Astrocyte of the spinal cord (primary cell): ENCODE measurements at regions not wholly inside any gene's neighbourhood (a gene's known extent, or its start where the extent isn't known, plus 50 kb on each side); places are given as distances from the start of the nearest gene placed in this dataset.
A peak's percentile ranks its signal among the peaks of the same experiment; 100 is the strongest.

Experiments used
- DNase-seq: peaks from one replicate; pipeline ENCODE4 v3.0.0; 2011; ENCODE audit warnings: low read depth, low spot score
- H3K4me3 ChIP-seq: 2 replicates; pipeline ENCODE4 v1.5.1; 2011; ENCODE audit warnings: low read depth, mild to moderate bottlenecking, low read length, moderate library complexity
- in situ Hi-C: cut with HindIII; loops from 2 replicates; pipeline ENCODE4 v1.10.0; 2017; ENCODE audit warnings: low sequenced_read_pairs
- TF ChIP-seq, protein P1 (sequence below): IDR thresholded peaks from 2 replicates; pipeline ENCODE4 v1.5.1; 2012; ENCODE audit warnings: low read depth, mild to moderate bottlenecking, low read length, inconsistent platforms

DNA sequence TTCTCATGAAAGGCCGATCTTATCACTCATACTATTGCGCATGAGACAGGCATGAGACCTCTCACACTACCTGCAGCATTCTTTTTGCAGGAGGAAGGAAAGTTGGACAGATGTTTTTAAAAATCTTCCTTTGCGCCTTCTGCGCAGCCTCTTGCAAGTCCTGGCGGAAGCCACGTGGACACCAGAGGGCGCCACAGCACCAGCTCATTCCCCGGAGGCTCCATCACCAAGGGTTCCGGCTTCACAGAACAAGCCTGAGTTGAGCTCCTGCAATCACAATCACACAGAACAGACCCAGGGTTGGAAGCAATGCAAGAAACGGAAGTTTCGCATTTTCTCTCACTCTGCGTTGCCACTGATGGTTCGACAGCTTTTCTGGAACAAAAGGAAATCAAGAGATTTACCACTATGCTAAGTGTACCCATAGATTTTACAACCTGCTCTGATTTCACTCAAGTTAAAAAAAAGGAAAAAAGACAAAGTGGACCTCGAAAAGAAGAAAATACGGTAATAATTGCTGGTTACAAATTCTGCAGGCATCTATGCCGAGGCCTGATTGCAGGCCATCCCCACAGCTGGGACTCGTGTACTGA, 304.7 kb upstream of the MSX2 start:
- TF ChIP-seq, protein P1, sequence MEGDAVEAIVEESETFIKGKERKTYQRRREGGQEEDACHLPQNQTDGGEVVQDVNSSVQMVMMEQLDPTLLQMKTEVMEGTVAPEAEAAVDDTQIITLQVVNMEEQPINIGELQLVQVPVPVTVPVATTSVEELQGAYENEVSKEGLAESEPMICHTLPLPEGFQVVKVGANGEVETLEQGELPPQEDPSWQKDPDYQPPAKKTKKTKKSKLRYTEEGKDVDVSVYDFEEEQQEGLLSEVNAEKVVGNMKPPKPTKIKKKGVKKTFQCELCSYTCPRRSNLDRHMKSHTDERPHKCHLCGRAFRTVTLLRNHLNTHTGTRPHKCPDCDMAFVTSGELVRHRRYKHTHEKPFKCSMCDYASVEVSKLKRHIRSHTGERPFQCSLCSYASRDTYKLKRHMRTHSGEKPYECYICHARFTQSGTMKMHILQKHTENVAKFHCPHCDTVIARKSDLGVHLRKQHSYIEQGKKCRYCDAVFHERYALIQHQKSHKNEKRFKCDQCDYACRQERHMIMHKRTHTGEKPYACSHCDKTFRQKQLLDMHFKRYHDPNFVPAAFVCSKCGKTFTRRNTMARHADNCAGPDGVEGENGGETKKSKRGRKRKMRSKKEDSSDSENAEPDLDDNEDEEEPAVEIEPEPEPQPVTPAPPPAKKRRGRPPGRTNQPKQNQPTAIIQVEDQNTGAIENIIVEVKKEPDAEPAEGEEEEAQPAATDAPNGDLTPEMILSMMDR = peak; percentile 93
- in situ Hi-C loops = no loop called here
- DNase-seq = peak; percentile 91
- H3K4me3 ChIP-seq = no peak overlapping the region

DNA sequence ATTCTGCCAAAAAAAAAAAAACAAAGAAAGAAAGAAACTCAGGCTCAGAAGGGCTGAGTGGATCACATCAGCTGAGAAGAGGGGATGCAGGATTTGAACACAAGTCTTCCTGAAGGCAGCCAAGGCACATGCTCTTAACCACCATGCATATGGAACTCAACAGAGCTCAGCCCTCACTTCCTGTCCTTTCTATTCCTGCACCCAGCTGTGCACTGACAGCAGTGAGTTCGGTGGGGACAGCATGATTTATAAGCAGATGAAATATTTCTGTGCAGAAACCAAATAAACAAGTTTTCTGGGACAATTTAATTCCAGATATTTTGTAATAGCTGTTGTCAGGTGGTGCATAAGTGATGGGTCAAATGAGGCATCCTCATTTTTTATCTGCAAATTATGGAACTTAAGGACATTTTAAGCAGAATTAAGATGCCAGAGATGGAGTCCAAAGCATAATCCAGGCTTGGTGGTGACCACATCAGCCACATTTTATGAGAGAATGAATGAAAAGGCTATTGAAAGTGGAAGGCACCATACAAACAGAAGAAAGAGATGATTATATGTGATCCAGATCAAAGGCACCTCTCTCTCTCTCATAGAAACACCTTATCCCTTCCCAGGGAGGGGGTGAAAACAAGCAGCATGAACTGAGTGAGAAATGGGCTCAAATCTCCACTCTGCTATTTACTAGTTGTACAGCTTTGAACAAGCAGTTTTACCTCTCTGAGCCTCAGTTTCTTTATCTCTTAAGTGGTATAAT, 303.6 kb upstream of the MSX2 start:
- in situ Hi-C loops = no loop called here
- TF ChIP-seq, protein P1 = no peak
- no peak overlapping the region for H3K4me3 ChIP-seq

DNA sequence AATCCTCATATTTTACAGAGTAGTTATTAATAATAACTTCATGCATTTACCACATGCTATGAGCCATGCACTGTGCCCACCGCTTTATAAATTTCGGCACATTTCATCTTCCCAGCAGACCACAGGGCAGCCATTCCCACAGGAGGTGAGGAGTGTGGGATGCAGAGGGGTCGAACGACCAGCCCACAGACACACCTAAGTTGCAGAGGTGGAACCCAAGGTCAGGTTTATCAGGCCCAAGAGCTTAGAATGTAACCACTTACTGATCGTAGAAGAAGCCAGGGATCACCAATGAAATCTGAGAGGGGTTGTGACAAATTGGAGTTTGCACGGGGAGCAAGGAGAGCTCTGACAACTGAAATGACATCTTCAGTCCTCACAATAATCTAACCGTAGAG, 303.0 kb upstream of the MSX2 start:
- TF ChIP-seq, protein P1 = no peak
- in situ Hi-C loops = no loop called here
- no peak overlapping the region for H3K4me3 ChIP-seq
- no peak for DNase-seq

More for the DNA sequence above, 303.6 kb upstream of the MSX2 start:
- DNase-seq = no peak

DNA sequence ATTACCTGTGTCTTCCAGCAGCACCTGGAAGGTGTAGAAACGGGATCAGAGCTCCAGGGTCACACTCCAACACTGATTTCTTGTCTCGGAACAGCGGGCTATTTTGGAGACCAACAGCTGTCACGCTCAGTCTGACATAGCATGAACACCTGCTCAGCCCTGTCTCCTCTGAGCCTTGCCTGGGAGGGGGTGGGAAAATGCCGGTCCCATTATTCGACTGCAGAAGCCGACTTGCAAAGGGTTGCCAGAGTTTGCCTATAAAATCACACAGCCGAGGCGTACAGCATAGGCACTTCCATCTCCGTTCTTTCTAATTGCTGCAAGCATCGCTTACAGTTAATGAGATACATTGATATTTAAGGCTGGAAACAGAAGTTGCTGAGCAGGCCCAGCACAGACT, 300.8 kb upstream of the MSX2 start:
- TF ChIP-seq, protein P1 = no peak
- in situ Hi-C loops = no loop called here
- no peak for DNase-seq
- no peak overlapping the region for H3K4me3 ChIP-seq

DNA sequence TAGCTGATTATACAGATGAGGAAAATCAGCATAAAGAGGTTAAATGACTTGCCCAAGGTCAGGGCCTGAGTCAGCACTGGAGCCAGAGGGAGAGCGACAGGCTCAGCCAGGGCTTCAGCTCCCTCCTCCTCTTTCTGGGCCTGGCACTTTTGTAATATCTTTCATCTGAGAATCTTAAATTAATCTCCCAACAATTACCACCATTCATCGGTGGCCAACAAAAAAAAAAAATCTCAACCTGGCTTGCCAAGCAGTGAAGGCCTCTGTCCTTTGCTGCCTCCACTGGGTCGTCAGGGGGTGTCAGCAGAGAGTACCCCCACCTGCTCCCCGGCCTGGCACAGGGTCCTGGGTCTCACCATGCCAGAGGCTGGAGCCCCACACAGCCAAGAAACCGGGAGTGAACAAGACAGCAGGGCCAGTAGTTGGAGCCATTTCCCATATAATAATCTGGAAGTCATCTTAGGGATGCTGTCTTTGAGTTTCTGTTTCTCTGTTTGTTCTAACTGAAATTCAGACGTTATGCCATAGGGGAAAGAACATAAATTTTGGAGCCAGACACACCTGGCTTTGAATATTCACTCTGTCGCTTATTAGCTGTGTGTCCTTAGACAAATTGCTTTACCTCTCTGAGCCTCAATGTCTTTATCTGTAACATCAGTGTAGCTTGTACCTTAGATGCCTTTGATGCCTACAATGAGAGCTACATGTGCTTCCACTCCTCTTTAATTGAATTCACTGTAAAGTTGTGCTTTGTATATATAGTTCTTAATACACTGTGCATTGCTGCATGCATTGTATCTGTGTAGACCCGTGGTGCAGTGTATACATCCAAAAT, 299.9 kb upstream of the MSX2 start:
- in situ Hi-C loops = no loop called here
- TF ChIP-seq, protein P1 = peak; percentile 27
- H3K4me3 ChIP-seq = no peak overlapping the region
- DNase-seq = no peak

DNA sequence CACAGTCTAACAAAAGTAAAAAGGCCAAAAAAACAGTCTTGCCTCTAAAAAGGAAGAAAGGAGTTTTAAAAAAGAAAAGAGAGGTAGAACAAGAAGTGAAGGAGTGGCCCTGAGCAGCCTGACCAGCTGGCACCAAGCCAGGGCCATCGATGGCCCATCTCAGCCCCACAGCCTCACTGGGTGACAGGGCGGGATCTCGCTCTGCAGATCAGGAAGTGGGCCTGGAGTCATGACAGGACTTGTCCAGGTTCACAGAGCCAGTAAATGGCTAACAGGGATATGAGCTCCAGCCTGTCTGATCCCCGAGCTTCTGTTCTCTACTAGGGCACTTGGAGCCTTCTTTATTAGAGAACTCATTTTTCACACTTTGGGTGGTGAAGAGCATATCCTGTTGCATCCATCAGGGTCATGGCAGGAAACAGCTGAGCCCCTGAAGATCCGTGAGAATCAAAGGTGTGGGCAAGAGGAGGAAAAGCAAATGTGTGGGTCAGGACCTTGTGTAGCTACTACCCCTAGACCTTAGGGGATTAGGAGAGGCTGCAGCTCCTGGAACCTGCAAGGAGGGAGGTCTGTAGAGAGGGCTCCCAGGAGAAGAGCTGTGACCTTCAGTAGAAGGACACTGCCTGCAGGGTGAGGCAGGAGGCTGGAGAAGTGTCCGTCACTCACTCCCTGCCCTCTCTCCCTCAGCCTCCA, 299.0 kb upstream of the MSX2 start:
- in situ Hi-C loops = no loop called here
- TF ChIP-seq, protein P1 = no peak
- H3K4me3 ChIP-seq = no peak overlapping the region
- DNase-seq = no peak
